Muscle of leg (tissue), 3 donors: ENCODE measurements at regions not wholly inside any gene's neighbourhood (a gene's known extent, or its start where the extent isn't known, plus 50 kb on each side); places are given as distances from the start of the nearest gene placed in this dataset.
"Not testable (repeated sequence)": the region's sequence is repeated elsewhere in the genome, so short reads cannot be mapped to it uniquely, and the experiment has no call there.

Source experiments
- DNase-seq: peaks from one replicate; pipeline ENCODE4 v3.0.0; 2013
- H3K27ac ChIP-seq: one replicate; pipeline ENCODE4 v1.5.1; 2013; ENCODE audit warnings: mild to moderate bottlenecking, low read length, control low read depth
- H3K27me3 ChIP-seq: one replicate; pipeline ENCODE4 v1.6.1; 2013; ENCODE audit warnings: low read length; ENCODE audit not compliant: control insufficient read depth, insufficient read depth
- H3K36me3 ChIP-seq: one replicate; pipeline ENCODE4 v1.6.1; 2013; ENCODE audit warnings: low read length; ENCODE audit not compliant: control insufficient read depth, insufficient read depth
- H3K4me1 ChIP-seq: one replicate; pipeline ENCODE4 v1.6.1; 2013; ENCODE audit warnings: low read length; ENCODE audit not compliant: control insufficient read depth, insufficient read depth
- H3K4me3 ChIP-seq: one replicate; pipeline ENCODE4 v1.5.1; 2013; ENCODE audit warnings: low read length, control low read depth
- H3K9me3 ChIP-seq: replicated peaks from 2 replicates; pipeline ENCODE4 v1.6.1; 2013; ENCODE audit warnings: low read depth, low read length; ENCODE audit not compliant: control insufficient read depth
- WGBS: methylation state at CpG from one replicate; pipeline ENCODE4 v1.1.5; 2013; ENCODE audit warnings: missing lambda C conversion rate; ENCODE audit not compliant: insufficient coverage; 5-methylcytosine and 5-hydroxymethylcytosine counted together

DNA sequence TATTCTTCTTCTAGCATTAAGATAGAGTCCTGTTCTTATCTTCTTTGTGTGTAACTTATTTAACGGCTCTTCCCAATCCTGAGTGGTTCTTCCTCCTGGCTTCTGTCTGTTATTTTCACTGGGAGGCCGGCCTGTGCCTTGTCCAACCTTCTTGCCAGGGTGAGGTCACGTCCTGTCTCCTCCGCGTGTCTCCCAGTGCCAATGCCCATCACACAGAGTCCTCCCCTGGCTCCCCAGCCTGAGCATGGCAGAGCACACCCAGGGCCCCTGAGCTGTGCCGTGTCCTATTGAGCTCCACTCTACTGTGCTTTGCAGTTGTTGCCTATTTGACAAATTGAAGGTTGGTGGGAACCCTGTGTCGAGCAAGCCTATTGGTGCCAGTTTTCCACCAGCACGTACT, 487.3 kb downstream of the BRD1 start:
- Histone ChIP-seq H3K27me3 (peaks cover 2% of the 10 kb centered on the region), H3K27ac (no peak overlapping the region), H3K36me3 (no peaks in the 10 kb centered on the region), H3K9me3 (no peaks in the 10 kb centered on the region), H3K4me1 (no peaks in the 10 kb centered on the region), H3K4me3 (no peak overlapping the region)
- DNase-seq, result no peak
- WGBS, result 86% methylated on average over 3 of the region's 8 CpGs

DNA sequence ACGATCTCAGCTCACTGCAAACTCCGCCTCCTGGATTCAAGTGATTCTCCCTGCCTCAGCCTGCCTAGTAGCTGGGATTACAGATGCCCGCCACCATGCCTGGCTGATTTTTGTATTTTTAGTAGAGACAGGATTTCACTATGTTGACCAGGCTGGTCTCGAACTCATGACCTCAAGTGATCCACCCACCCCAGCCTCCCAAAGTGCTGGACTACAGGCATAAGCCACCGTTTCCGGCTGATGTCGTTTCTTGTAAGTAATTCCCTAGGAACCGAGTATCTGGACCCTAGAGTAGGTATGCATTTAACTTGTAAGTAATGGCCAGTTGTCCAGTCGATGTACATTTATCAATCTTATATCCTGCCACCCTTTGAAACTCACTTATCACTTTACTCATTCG, 491.2 kb downstream of the BRD1 start:
- 80% methylated on average over 2 of the region's 10 CpGs for WGBS

DNA sequence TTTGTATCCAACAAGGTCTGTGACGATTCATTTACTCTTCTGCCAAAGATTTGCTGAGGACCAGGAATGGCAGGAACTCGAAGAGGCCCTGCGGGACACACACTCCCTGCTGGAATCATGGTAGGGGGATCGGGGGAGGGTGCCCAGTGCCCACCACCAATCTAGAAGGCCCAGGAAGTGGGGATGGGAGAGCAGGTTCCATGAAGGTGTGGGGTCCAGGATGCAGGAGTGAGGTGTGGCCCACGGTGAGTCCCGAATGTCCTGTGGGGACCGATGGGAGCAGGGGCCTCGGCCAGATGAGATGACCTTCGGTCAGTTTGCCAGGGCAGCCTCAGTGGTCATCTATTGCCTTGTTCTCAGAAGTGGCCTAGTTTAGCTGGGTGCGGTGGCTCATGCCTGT, 492.7 kb downstream of the BRD1 start:
- Histone ChIP-seq H3K4me3 (no peak overlapping the region), H3K27ac (no peak overlapping the region), H3K36me3 (no peaks in the 10 kb centered on the region), H3K27me3 (peaks cover 5% of the 10 kb centered on the region), H3K9me3 (no peaks in the 10 kb centered on the region), H3K4me1 (no peaks in the 10 kb centered on the region)
- DNase-seq, result no peak
- WGBS, result 79% methylated on average over 8 of the region's 10 CpGs

More for the DNA sequence above, 491.2 kb downstream of the BRD1 start:
- not testable (repeated sequence) for H3K36me3 ChIP-seq, H3K4me3 ChIP-seq, H3K27me3 ChIP-seq, DNase-seq, H3K9me3 ChIP-seq, H3K4me1 ChIP-seq, H3K27ac ChIP-seq

DNA sequence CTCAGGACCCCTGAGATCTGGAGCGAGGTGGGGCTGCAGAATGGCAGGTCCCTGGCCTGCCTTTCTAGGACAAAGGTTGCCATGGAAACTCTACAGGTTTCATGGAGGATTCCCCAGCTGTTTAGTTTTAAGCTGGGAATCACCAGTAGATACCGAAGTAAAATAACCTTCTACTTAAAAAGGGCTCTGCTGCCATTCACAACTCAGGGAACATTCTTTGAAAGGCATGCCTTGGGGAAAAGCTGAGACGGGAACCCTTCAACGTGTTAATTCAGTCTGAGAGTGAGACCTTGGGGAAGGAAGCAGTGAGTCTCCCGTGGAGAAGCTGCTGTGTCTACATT, 493.3 kb downstream of the BRD1 start:
- no peak overlapping the region for H3K4me3 ChIP-seq
- H3K9me3 ChIP-seq, result no peaks in the 10 kb centered on the region
- whole genome bisulfite sequencing, result 13% methylated on average over 5 of the region's 5 CpGs
- H3K4me1 ChIP-seq, result no peaks in the 10 kb centered on the region
- no peaks in the 10 kb centered on the region for H3K36me3 ChIP-seq
- H3K27me3 ChIP-seq, result peaks cover 5% of the 10 kb centered on the region
- DNase-seq, result no peak
- H3K27ac ChIP-seq, result no peak overlapping the region

DNA sequence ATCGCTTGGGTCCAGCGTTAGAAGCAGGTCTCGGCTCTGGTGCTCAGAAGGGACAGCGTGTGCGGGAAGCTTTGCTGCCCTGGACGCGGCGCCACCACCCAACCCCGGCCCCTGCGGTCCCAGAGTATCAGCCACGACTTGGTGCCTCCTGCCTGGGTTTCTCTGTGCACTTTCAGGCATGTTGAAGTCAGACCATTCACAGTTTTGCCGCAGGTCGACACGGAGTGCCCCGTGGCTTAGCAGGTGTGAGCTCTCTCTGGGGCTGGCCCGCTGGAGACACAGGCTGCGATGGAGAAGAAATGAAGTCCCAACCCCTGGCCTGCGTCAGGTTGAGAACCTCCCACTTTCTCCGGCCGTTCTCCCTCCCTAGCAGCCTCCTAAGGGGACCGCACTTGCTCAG, 494.5 kb downstream of the BRD1 start:
- no peak for DNase-seq
- no peaks in the 10 kb centered on the region for H3K4me1 ChIP-seq
- 67% methylated on average over 21 of the region's 21 CpGs for WGBS
- H3K27me3 ChIP-seq, result peaks cover 5% of the 10 kb centered on the region
- H3K27ac ChIP-seq, result no peak overlapping the region
- H3K9me3 ChIP-seq, result no peaks in the 10 kb centered on the region
- H3K36me3 ChIP-seq, result no peaks in the 10 kb centered on the region
- H3K4me3 ChIP-seq, result no peak overlapping the region

DNA sequence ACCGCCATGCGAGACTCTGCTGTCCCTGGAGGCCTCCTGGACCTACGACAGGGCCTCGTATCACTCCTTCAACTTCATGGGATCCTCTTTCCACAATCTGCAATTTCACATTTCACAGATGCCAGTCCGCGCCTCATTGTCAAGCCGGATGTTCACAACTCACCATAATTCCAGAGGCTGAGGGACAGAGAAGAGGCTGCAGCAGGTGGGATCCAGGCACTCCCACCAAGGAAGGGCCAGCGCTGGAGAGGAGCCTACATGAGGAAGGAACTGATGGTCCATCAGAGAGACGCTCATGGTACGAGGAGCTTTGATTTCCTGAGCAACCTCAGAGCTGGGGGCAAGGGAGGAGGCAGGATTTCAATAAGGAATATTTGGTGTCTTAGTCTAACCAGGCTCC, 495.0 kb downstream of the BRD1 start:
- peaks cover 5% of the 10 kb centered on the region for H3K27me3 ChIP-seq
- 65% methylated on average over 9 of the region's 10 CpGs for whole genome bisulfite sequencing

DNA sequence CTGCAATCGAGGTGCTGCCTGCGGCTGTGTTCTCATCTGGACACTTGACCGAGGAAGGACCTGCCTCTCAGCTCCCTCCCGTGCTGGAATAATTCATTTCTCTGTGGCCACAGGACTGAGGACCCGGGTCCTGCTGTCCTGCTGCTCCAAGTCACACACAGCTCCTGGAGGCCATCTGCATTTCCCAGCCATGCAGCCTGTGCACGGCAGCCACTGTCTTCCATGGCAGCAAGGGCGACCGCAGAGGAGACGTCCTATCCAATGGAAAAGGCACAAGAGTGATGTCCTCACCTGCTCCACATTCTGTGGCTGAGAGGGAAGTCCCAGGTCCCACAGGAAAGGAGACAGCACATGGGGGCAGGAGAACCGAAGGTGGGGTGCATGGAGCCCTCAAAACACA, 495.8 kb downstream of the BRD1 start:
- 89% methylated on average over 5 of the region's 10 CpGs for WGBS
- H3K27me3 ChIP-seq, result peaks cover 7% of the 10 kb centered on the region

More for the DNA sequence above, 495.0 kb downstream of the BRD1 start:
- Histone ChIP-seq H3K27ac (no peak overlapping the region), H3K36me3 (no peaks in the 10 kb centered on the region), H3K4me3 (no peak overlapping the region), H3K9me3 (no peaks in the 10 kb centered on the region), H3K4me1 (no peaks in the 10 kb centered on the region)
- DNase-seq, result no peak

DNA sequence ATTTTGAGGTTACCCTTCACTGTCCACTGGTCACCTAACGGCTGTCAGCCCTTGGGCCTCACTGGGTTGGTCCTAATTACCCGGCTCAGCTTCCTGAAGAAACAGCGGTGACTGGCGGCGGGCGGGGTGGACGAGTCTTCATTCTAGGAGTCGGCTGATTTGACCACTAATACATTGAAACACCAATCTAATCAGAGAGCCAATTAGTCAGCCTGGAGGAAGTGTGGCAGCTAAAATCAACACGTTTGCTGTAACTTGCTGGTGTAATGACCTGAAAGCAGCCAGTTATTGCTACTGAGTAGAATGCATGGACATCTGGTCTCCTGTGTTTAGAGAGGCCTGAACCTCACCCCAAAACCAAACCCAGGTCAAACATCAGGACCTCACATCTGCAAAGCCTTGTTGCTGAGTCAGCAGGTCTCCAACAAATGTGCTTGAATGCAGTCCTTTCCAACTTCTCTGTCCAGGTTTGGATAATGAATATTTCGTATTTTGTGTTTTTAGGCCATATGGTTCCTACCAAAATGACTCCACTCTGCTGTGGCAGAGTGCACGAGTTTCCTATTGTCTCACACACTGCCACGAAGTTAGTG, 496.4 kb downstream of the BRD1 start:
- Histone ChIP-seq H3K4me1 (no peaks in the 10 kb centered on the region), H3K9me3 (peaks cover 4% of the 10 kb centered on the region), H3K36me3 (no peaks in the 10 kb centered on the region), H3K27ac (no peak overlapping the region), H3K4me3 (no peak overlapping the region), H3K27me3 (peaks cover 7% of the 10 kb centered on the region)
- no peak for DNase-seq
- 62% methylated on average over 6 of the region's 12 CpGs for WGBS

More for the DNA sequence above, 495.8 kb downstream of the BRD1 start:
- no peaks in the 10 kb centered on the region for H3K36me3 ChIP-seq
- H3K9me3 ChIP-seq, result peaks cover under 1% of the 10 kb centered on the region
- no peak for DNase-seq
- no peak overlapping the region for H3K27ac ChIP-seq
- no peak overlapping the region for H3K4me3 ChIP-seq
- H3K4me1 ChIP-seq, result no peaks in the 10 kb centered on the region

DNA sequence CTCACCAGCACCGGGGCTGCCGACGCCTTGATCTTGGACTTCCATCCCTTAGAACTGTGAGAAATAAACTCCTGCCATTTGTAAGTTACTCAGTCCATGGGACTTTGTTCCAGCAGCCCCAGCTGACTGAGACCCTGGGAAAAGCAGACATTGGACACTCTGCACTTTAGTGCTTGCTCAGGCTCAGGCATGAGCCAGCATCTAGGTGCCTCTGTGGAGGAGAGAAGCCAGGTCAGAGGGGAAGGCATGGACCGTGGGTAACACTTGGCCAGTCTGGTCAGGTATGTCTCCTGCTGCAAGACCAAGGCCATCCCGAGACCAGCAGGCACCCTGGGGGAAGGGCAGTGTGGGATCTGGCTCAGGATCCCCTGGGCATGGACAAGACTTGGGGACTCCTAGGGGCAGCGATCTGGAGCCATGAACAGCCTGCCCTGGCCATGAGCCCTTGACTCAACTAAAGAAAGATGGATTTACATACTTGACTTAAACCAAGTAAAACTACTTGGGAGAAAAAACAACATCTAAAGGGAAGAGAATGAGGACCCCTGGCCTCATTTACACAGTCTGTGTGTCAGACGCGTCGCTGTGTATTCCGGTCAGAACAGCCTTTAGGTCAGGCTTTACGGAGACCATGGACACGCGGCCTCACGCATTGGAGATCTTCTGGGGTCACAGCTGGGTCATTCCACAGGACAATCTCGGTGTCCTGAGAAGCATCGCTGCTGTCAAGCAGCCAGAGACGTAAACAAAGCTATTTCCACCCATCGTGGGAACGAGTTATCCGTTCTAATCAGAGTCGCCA, 497.1 kb downstream of the BRD1 start:
- 88% methylated on average over 19 of the region's 21 CpGs for WGBS
- Histone ChIP-seq H3K27me3 (peaks cover 7% of the 10 kb centered on the region), H3K4me1 (no peaks in the 10 kb centered on the region), H3K4me3 (no peak overlapping the region), H3K36me3 (no peaks in the 10 kb centered on the region), H3K9me3 (peaks cover 4% of the 10 kb centered on the region), H3K27ac (no peak overlapping the region)
- no peak for DNase-seq

DNA sequence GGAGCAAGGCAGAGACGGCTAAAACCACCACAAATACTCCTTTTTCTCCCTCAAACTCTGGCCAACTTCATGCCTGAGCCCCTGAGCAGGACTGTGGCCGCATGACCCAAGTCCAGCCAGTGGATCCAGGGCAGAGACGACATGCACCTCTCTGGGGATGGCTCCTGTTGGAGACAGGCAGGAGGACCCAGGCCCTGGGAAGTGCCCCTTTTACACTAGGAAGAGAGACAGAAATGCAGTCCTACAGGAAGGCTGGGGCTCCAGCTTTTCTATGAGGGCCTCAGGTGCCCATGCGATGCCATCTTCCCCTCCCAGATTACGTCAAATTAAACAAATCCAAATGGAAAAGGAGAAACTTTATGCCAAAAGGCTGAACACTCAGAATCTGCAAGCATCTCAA, 498.0 kb downstream of the BRD1 start:
- Histone ChIP-seq H3K27me3 (peaks cover 7% of the 10 kb centered on the region), H3K4me1 (no peaks in the 10 kb centered on the region)
- WGBS, result 78% methylated on average over 4 of the region's 5 CpGs

More for the DNA sequence above, 498.0 kb downstream of the BRD1 start:
- Histone ChIP-seq H3K4me3 (no peak overlapping the region), H3K9me3 (peaks cover 4% of the 10 kb centered on the region), H3K27ac (no peak overlapping the region), H3K36me3 (no peaks in the 10 kb centered on the region)
- no peak for DNase-seq
